ENCODE measurements at regions not wholly inside any gene's neighbourhood (a gene's known extent, or its start where the extent isn't known, plus 50 kb on each side); places are given as distances from the start of the nearest gene placed in this dataset.

GRCh38 chr2:40032650-40033319 lies 253.7 kb upstream of the THUMPD2 start (continued):
- TF ChIP-seq ZNF462 (CRISPR knock-in tag; IDR thresholded peaks at IDR 0.05) = no peak
- TF ChIP-seq CTCF (conservative IDR thresholded peaks at IDR 0.05; ENCODE audit: low read depth in 2 of 2) = no peak
- TF ChIP-seq POLR2AphosphoS5 (IDR thresholded peaks at IDR 0.05; ENCODE audit: low read depth) = no peak
- TF ChIP-seq ZNF114 (CRISPR knock-in tag; IDR thresholded peaks at IDR 0.05) = no peak
- TF ChIP-seq EZH2phosphoT487 (IDR thresholded peaks at IDR 0.05; ENCODE audit: unreplicated experiment) = no peak
- no peak for TF ChIP-seq EZH2 (IDR thresholded peaks at IDR 0.05; ENCODE audit: low read depth, unreplicated experiment)
- no peak for TF ChIP-seq ZNF331 (CRISPR knock-in tag; IDR thresholded peaks at IDR 0.05; ENCODE audit: low read depth)
- no peak for TF ChIP-seq JUNB (IDR thresholded peaks at IDR 0.05; ENCODE audit: unreplicated experiment)

All from GM23338 (cell line).